HG02884 (cell line): ENCODE measurements at regions not wholly inside any gene's neighbourhood (a gene's known extent, or its start where the extent isn't known, plus 50 kb on each side); places are given as distances from the start of the nearest gene placed in this dataset.

Source experiments
- ATAC-seq: cut with Tn5 transposase; IDR thresholded peaks from one replicate; pipeline ENCODE4 v1.9.1; 2021; ENCODE audit warnings: mild to moderate bottlenecking, moderate library complexity; ENCODE audit not compliant: unreplicated experiment

- no peak for ATAC-seq
Observed at GRCh38 chr2:180481998-180482397, 474.9 kb upstream of the CWC22 start.

DNA sequence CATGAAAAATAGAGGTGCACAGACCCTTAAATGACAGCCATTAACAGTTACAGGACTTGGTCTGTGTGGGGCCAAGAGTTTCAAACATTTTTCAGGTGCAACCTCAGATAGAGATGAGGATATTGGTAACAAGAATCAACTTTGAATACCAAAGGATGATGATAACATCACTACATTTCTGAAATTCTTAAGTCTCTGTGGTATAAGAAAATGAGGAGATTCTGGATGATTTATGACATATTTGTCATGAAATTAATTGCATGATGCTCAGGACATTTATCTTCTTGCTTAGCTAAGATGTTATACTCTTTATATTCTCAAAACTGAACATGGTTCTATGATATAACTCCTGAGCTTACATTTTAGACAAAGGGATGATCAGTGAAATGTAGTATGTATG is 471.8 kb upstream of the CWC22 start:
- no peak for ATAC-seq

DNA sequence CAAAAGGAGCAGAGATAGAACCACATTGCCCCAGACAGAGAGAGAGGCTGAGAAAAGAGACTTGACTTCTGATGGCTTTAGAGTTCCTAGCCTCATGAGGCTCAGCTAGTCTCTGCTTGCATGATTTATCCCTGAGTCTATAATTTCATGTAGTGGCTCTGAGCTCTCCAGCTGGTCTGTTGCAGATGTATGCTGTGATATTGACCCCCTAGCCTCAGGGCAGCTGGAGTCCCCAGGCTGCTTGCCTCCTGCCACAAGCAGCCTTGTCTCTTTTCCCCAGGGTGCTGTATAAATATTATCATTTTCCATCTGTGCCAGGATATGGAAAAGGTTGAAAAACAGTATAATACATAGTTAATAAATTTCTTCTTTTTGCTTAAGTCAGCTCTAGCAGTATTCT is 467.6 kb upstream of the CWC22 start:
- ATAC-seq = no peak

- ATAC-seq = no peak
Observed at GRCh38 chr2:180473456-180473855, 466.4 kb upstream of the CWC22 start.

DNA sequence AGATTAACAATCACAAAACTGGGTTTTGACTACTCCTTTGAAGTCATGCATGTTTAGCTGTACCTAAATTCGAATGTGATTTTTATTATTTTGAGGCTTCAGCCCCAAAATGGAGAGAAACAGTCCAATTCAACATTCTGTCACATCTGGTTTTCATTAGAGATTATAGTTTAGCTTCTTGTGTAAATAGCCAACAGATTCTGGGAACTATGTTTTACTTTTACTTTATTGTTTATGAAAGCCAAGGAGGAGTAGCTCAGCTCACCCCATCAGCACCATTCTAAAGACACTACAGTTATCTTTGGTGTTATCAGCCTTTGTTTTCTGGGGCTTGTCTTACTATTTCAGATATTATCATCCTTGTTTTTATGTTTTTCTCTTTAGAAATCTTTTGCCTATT is 465.0 kb upstream of the CWC22 start:
- ATAC-seq = no peak

DNA sequence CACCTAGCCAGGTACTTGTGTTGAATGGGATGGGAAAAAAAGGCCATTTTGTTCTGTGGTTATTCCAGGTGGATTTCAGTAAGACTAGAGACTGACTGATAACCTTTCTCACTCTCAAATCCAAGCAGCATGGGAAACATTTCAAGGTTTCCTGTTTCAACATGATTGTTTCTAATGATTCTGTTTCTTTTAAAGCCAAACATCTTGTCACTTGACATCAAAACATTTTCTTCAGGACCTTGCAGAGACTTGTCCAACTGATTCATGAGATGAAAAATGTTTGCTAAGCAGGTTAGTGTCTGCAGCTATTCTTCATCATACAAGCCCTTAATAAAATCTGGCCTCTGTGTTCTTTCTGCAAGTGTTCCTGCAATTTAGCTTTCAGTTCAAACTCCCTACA is 456.5 kb upstream of the CWC22 start:
- ATAC-seq = no peak

GRCh38 chr2:180461761-180462160 is 454.7 kb upstream of the CWC22 start:
- no peak for ATAC-seq

DNA sequence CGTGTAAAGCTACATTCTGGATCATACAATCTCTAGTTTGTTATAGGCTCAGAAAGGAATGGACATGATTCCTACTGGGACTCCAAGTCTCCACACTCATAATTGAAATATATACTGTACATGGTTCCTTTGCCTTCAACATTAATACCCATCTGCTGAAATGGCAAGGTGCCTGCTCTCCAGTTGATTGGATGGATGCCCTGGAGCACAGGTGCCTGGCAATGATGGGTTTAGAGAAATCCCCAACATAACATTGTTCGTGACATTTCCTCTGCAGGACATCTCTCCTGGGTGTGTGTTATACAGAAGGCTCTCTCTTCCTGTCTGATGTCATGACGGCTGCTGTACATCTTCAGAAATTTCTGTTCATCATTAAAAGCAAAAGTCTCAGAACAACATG is 449.7 kb upstream of the CWC22 start:
- no peak for ATAC-seq

- ATAC-seq = no peak
Observed at GRCh38 chr2:180450841-180451240, 443.7 kb upstream of the CWC22 start.

DNA sequence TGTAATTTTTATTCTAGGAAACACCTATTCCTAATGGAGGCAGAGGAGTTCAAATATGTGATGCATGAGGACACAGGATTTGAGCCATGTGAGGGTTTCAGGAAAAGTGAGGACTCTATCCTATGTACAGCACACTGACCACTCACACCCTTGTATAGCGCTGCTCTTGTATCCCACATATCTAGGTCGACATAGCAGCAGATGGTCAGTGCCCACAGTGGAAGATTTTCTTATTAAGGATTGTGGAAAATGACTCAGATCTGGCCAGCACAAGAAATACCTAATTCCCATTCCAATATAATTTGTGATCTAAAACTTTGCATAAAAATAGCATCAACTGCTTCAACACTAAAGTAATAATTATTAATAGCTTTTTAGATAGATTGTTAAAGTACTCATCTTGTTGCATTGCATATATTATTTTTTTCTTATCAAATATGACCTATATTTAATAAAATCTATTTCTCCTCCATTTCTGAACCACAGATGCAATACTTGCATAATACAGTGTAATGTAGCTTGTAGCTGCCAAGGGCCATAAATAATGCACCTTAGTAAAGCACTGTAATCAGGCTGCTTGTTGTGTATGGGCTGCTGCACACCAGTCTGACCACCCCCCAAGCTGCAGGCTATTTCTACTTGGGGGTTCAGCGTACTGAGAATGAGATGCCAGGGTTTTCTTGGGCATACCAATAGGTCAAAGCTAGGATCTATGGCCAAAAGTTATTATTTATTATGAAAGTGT is 442.2 kb upstream of the CWC22 start:
- no peak for ATAC-seq

GRCh38 chr2:180446492-180446891 is 439.4 kb upstream of the CWC22 start:
- ATAC-seq = no peak

GRCh38 chr2:180443888-180444287 is 436.8 kb upstream of the CWC22 start:
- no peak for ATAC-seq

DNA sequence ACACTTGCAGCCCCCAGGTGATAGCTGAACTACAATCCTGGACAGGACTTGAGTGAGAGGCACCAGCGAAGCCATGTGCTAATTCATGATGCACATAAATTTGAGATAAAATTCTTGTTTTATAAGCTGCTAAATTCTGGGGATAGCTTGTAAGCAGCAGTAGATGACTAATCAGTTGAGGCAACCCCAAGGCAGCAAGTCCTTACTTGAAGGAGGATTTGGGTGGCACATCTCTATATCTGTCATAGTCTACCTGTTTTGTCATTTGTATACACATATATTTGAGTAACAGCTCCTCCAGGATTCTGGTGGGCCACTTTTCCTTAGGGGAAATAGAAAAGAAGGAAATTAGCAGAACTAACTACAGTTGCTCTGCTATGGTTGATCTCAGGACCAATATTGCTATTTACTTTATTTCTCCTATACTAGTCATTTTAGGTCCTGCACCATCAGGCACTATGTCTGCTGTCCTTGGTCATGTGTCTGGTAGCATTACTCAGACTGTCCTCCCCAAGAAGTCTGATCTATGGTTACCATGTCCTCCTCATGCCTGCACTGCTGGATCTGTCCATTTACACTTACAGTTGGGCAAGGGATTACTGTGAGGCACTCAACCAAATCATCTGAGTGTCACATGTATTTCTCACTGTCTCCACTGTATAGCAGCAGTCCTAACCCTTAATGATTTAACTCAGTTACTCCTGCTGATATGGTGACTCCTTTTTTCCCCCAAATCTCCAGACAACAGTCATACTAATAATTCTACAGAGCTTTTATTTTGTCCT is 436.0 kb upstream of the CWC22 start:
- ATAC-seq = no peak

DNA sequence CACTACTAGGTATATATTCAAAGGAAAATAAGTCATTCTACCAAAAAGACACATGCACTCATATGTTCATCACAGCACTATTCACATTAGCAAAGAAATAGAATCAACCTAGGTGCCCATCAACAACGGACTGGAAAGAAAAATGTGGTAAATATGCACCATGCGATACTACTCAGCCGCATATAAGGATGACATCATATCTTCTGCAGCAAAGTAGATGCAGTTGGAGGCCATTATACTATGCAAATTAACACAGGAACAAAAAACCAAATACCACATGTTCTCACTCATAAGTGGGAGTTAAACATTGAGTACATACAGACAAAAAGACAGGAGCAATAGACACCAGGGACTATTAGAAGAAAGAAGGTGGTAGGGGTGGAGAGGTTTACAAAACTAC is 412.1 kb upstream of the CWC22 start:
- ATAC-seq = no peak

GRCh38 chr2:180416627-180417026 is 409.5 kb upstream of the CWC22 start:
- ATAC-seq = no peak

GRCh38 chr2:180413336-180413735 is 406.2 kb upstream of the CWC22 start:
- no peak for ATAC-seq

- ATAC-seq = no peak
Observed at GRCh38 chr2:180412219-180412618, 405.1 kb upstream of the CWC22 start.

DNA sequence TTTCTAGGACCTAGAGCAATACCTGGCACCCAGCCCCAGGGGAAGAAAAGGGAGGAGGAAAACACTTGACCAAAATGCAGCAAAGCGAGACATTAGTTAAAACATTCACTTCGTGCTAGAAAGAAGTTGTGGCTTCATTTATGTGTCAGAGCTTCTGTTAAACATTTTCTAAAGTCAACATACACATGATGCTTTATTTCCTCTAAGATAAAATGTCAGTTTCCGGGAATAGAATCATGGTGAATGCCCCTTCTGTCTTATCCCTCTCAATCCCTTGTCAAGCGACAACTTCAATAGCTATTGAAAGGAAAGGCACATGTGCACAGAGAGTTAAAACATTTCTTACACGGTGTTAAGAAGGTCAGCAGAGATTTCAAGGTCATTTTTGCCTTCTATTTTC is 404.6 kb upstream of the CWC22 start:
- no peak for ATAC-seq

GRCh38 chr2:180406687-180407086 is 399.6 kb upstream of the CWC22 start:
- ATAC-seq = no peak

GRCh38 chr2:180405520-180405919 is 398.4 kb upstream of the CWC22 start:
- ATAC-seq = peak; percentile 47

DNA sequence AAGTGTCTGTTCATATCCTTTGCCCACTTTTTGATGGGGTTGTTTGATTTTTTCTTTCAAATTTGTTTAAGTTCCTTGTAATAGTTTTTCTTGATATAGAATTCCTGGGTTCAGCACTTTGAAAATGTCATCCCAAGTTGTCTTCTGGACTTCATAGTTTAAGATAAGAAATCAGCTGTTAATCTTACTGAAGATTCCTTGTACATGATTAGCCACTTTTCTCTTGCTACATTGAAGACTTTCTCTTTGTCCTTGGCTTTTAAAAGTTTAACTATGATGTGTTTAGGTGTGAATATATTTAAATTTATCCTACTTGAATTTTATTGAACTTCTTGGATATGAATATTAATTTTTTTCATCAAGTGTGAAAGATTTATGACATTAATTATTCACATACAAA is 387.2 kb upstream of the CWC22 start:
- no peak for ATAC-seq

DNA sequence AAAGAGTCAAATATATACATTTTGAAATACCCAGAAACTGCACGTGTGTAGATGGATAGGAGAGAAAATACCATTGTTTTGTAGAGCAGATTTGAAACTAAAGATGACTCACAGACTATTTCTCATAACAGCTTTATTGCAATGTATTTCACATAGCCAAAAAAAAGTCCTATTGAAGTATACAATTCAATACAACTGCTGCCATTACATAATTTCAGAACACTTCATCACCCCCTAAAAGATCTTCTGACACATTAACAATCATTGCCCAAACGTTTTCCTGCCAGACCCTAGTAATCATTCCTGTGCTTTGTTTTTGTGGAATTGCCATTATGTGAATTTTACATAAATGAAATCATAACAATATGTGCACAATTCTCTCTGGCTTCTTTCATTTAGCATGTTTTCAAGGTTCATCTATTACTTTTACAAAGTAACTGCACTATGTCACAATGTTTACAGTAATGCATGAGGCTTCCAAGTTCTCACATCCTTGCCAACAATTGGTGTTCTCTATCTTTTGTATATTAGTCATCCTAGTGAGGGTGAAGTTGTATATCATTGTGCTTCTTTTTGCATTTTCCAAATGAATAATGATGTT is 378.6 kb upstream of the CWC22 start:
- ATAC-seq = no peak
